PC-9 (cell line): ENCODE measurements at regions not wholly inside any gene's neighbourhood (a gene's known extent, or its start where the extent isn't known, plus 50 kb on each side); places are given as distances from the start of the nearest gene placed in this dataset.

ENCODE experiments used
- BruUV-seq: library from RNA; stranded (reverse); fragments of 400-500 nt; replicated peaks from 2 replicates; lab custom pipeline; 2021; lab: Mats Ljungman, UMichigan
- CTCF ChIA-PET: fragments of 300-600 bp; sonication (Branson Sonifier 250); formaldehyde crosslinking; loops from one replicate; lab custom pipeline; 2022; ENCODE audit warnings: antibody characterized with exemption; lab: Charles Lee
- POLR2A ChIA-PET: fragments of 300-600 bp; sonication (Branson Sonifier 250); formaldehyde crosslinking; loops from one replicate; lab custom pipeline; 2022; ENCODE audit warnings: antibody characterized with exemption; ENCODE audit not compliant: unreplicated experiment; lab: Charles Lee
- DNase-seq, 2 experiments: peaks; one replicate each; pipeline versions ENCODE4 v3.0.0 to v3.0.0-alpha.2; 2015 to 2022; ENCODE audit warnings: mixed read lengths in 1 of 2
- H2AFZ ChIP-seq: fragments of 200-600 bp; sonication (generic); 2 replicates; pipeline ENCODE4 v1.8.1; 2017; ENCODE audit warnings: antibody characterized with exemption
- H3F3A ChIP-seq: fragments of 200-600 bp; sonication (generic); 2 replicates; pipeline ENCODE4 v1.8.1; 2017; ENCODE audit warnings: antibody characterized with exemption, mild to moderate bottlenecking, low read depth; ENCODE audit not compliant: insufficient read depth
- H3K27ac ChIP-seq: fragments of 200-600 bp; sonication (generic); 2 replicates; pipeline ENCODE4 v1.6.1; 2016; ENCODE audit warnings: mixed run types
- H3K27me3 ChIP-seq: fragments of 200-600 bp; sonication (generic); 2 replicates; pipeline ENCODE4 v1.6.1; 2016; ENCODE audit warnings: low read depth, mixed run types; ENCODE audit not compliant: insufficient read depth
- H3K36me3 ChIP-seq: fragments of 200-600 bp; sonication (generic); 2 replicates; pipeline ENCODE4 v1.6.1; 2016; ENCODE audit warnings: low read depth, mixed run types
- H3K4me1 ChIP-seq: fragments of 200-600 bp; sonication (generic); replicated peaks from 2 replicates; pipeline ENCODE4 v1.6.1; 2016; ENCODE audit warnings: mixed run types; ENCODE audit not compliant: insufficient read depth
- H3K4me2 ChIP-seq: fragments of 200-600 bp; sonication (generic); 2 replicates; pipeline ENCODE4 v1.6.1; 2017; ENCODE audit warnings: mixed run types
- H3K4me3 ChIP-seq: fragments of 200-600 bp; sonication (generic); 2 replicates; pipeline ENCODE4 v1.6.1; 2016; ENCODE audit warnings: mixed run types
- H3K79me2 ChIP-seq: fragments of 200-600 bp; sonication (generic); 2 replicates; pipeline ENCODE4 v1.6.1; 2017; ENCODE audit warnings: low read depth, mixed run types
- H3K9me2 ChIP-seq: fragments of 200-600 bp; sonication (generic); 2 replicates; pipeline ENCODE4 v1.8.1; 2017; ENCODE audit warnings: mild to moderate bottlenecking; ENCODE audit not compliant: insufficient read depth
- H3K9me3 ChIP-seq: fragments of 200-600 bp; sonication (generic); 2 replicates; pipeline ENCODE4 v1.8.1; 2016; ENCODE audit warnings: low read depth; ENCODE audit not compliant: insufficient read depth
- H4K20me1 ChIP-seq: fragments of 200-600 bp; sonication (generic); 2 replicates; pipeline ENCODE4 v1.8.1; 2017; ENCODE audit not compliant: insufficient read depth
- EZH2 ChIP-seq: fragments of 200-600 bp; sonication (generic); IDR thresholded peaks from 2 replicates; pipeline ENCODE4 v1.8.0; 2017; ENCODE audit warnings: antibody characterized with exemption, low read depth
- intact Hi-C: fragments of 100-400 bp; cut with micrococcal nuclease; formaldehyde crosslinking; loops from one replicate; pipeline ENCODE4 v1.10.0; 2022; ENCODE audit not compliant: unreplicated experiment
- TF ChIP-seq, protein P1 (sequence below): fragments of 200-600 bp; sonication (generic); conservative IDR thresholded peaks from 2 replicates; pipeline ENCODE4 v1.6.1; 2017; ENCODE audit warnings: mixed run types, antibody characterized with exemption, mild to moderate bottlenecking, moderate library complexity

DNA sequence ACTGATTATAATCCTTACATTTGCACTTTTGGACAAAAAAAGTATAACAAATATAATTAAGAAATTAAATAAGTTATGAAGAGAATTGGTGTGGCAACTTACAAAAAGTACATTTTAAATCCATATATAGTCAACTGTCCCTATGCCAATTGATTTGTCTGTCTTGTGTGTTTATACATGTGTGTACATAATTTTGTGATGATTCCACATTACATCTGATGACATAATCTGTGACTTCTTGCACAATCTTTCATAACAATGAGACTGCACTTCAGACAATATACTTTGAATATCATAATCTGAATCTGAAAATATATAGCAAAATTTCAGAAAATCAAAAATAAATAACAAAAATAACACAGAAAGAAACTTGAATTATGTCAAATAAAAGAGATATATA lies 953.4 kb downstream of the FAT4 start:
- BruUV-seq: no TSS peak
- Histone ChIP-seq H3K9me3 (no peaks in the 10 kb centered on the region), H3K79me2 (no peaks in the 10 kb centered on the region), H3K27me3 (no peaks in the 10 kb centered on the region), H3K4me2 (no peak overlapping the region), H3K9me2 (no peaks in the 10 kb centered on the region), H2AFZ (no peak overlapping the region), H3K4me3 (no peak overlapping the region), H3F3A (no peaks in the 10 kb centered on the region), H3K27ac (no peak overlapping the region), H3K4me1 (no peaks in the 10 kb centered on the region), H4K20me1 (no peaks in the 10 kb centered on the region), H3K36me3 (no peaks in the 10 kb centered on the region)
- CTCF ChIA-PET: no interaction called here
- POLR2A ChIA-PET: no interaction called here
- intact Hi-C loops: loop anchor here (5.0 kb wide), 1 partner anchor 956 kb away; the partner anchor contains the start of gene FAT4
- TF ChIP-seq, protein P1, sequence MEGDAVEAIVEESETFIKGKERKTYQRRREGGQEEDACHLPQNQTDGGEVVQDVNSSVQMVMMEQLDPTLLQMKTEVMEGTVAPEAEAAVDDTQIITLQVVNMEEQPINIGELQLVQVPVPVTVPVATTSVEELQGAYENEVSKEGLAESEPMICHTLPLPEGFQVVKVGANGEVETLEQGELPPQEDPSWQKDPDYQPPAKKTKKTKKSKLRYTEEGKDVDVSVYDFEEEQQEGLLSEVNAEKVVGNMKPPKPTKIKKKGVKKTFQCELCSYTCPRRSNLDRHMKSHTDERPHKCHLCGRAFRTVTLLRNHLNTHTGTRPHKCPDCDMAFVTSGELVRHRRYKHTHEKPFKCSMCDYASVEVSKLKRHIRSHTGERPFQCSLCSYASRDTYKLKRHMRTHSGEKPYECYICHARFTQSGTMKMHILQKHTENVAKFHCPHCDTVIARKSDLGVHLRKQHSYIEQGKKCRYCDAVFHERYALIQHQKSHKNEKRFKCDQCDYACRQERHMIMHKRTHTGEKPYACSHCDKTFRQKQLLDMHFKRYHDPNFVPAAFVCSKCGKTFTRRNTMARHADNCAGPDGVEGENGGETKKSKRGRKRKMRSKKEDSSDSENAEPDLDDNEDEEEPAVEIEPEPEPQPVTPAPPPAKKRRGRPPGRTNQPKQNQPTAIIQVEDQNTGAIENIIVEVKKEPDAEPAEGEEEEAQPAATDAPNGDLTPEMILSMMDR: no peak
- TF ChIP-seq EZH2: no peak
- DNase-seq: no peak

DNA sequence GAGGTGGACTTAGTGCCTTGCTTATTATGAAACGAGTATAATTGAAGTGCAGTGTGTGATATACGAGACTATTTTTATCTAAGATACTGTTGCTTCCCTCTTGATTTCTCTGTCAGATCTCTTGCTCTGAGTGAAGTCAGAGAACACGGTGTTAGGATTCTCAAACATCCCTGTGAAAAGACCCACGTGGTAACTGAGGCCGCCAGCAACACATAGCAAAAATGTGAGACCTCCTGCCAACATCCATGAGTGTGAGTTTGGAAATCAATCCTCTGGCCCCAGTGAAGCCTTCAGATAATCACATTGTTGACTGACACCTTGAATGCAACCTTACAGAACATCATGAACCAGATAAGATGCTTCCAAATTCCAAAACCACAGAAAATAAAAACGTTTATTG lies 954.4 kb downstream of the FAT4 start:
- Histone ChIP-seq H3K79me2 (no peaks in the 10 kb centered on the region), H3F3A (no peaks in the 10 kb centered on the region), H3K4me2 (no peak overlapping the region), H2AFZ (peak overlapping the region; percentile 48), H3K4me3 (no peak overlapping the region), H3K9me2 (no peaks in the 10 kb centered on the region), H3K36me3 (no peaks in the 10 kb centered on the region), H3K9me3 (no peaks in the 10 kb centered on the region), H3K4me1 (no peaks in the 10 kb centered on the region), H4K20me1 (no peaks in the 10 kb centered on the region), H3K27ac (no peak overlapping the region), H3K27me3 (no peaks in the 10 kb centered on the region)
- TF ChIP-seq EZH2: no peak
- DNase-seq: no peak
- intact Hi-C loops: loop anchor here (5.0 kb wide), 1 partner anchor 957 kb away; the partner anchor contains the start of gene FAT4
- POLR2A ChIA-PET: no interaction called here
- BruUV-seq: no TSS peak
- CTCF ChIA-PET: no interaction called here

DNA sequence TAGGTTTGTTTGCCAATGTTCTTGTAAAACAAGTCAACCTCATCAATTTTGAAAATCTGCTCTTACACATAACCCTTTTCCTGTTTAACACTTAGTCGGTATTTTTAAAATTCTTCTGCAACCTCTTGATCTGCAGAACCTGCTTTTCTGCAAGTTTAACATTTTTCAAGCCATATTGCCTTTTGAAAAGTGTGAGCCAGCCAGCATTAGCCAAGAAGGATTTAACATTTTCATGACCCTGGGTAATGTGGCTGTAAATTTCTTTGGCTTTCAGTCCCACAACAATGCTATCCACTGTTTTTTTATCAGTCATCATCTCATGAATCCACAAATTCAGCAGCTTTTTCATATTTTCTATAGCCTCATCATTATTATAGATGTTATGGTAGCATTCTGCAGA lies 956.5 kb downstream of the FAT4 start:
- intact Hi-C loops: no loop called here
- Histone ChIP-seq H3K27ac (no peak overlapping the region), H4K20me1 (no peaks in the 10 kb centered on the region), H3K36me3 (no peaks in the 10 kb centered on the region), H3K4me2 (no peak overlapping the region), H3K27me3 (no peaks in the 10 kb centered on the region), H3F3A (no peaks in the 10 kb centered on the region), H3K4me3 (no peak overlapping the region), H3K79me2 (no peaks in the 10 kb centered on the region), H3K9me2 (no peaks in the 10 kb centered on the region), H2AFZ (no peak overlapping the region), H3K4me1 (no peaks in the 10 kb centered on the region), H3K9me3 (no peaks in the 10 kb centered on the region)
- TF ChIP-seq, protein P1: no peak
- TF ChIP-seq EZH2: no peak
- DNase-seq: no peak
- BruUV-seq: no TSS peak
- POLR2A ChIA-PET: no interaction called here
- CTCF ChIA-PET: no interaction called here

DNA sequence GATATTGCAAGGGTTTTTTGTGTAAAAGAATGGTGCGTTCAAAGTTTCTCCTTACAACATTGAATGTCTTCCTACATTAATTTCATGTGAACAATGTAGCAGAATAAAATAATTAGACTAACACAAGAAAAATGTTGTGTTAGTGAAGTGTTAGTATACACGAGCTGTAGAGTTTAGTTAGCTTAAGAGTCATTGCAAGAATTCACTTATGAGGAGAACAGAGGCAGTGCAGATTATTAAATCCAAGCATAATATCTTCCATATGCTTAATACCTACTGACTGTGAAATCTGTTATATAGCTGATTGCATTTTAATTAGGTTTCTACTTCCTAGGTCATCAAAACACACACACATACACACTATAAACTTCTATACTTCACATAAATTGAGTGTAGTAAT lies 959.0 kb downstream of the FAT4 start:
- POLR2A ChIA-PET: no interaction called here
- Histone ChIP-seq H4K20me1 (no peaks in the 10 kb centered on the region), H3K4me2 (no peak overlapping the region), H3K27me3 (no peaks in the 10 kb centered on the region), H3K9me3 (no peaks in the 10 kb centered on the region), H3K27ac (no peak overlapping the region), H3F3A (no peaks in the 10 kb centered on the region), H3K4me3 (no peak overlapping the region), H2AFZ (no peak overlapping the region), H3K4me1 (no peaks in the 10 kb centered on the region), H3K36me3 (no peaks in the 10 kb centered on the region), H3K79me2 (no peaks in the 10 kb centered on the region), H3K9me2 (no peaks in the 10 kb centered on the region)
- no peak for TF ChIP-seq EZH2
- TF ChIP-seq, protein P1: no peak
- intact Hi-C loops: no loop called here
- CTCF ChIA-PET: no interaction called here
- no peak for DNase-seq
- no TSS peak for BruUV-seq
